Lung (tissue), 11 donors: ENCODE measurements at regions not wholly inside any gene's neighbourhood (a gene's known extent, or its start where the extent isn't known, plus 50 kb on each side); places are given as distances from the start of the nearest gene placed in this dataset.
"Not testable (repeated sequence)": the region's sequence is repeated elsewhere in the genome, so short reads cannot be mapped to it uniquely, and the experiment has no call there.

Experiments
- ATAC-seq: fragments of 200-7000 bp; cut with Tn5 transposase; one replicate; pipeline ENCODE4 v1.9.1; 2020; ENCODE audit warnings: moderate number of reproducible peaks; ENCODE audit not compliant: insufficient read depth, low FRiP score
- DNase-seq, 3 donors: peaks; one replicate each; pipeline ENCODE4 v3.0.0-alpha.2; 2013 to 2017
- H3K27ac ChIP-seq, 2 donors: one replicate each; pipeline ENCODE4 v1.5.1; 2013; ENCODE audit warnings: mild to moderate bottlenecking in 2 of 2, moderate library complexity in 2 of 2, control low read depth in 1 of 2, inconsistent platforms in 1 of 2, low read depth in 1 of 2, low read length in 1 of 2
- H3K27me3 ChIP-seq, 3 donors: one replicate each; pipeline ENCODE4 v1.5.1; 2013; ENCODE audit warnings: low read length in 2 of 3; ENCODE audit not compliant: control insufficient read depth in 3 of 3, insufficient read depth in 3 of 3
- H3K36me3 ChIP-seq, 4 donors: one replicate each; pipeline ENCODE4 v1.5.1; 2013; ENCODE audit warnings: low read length in 4 of 4, mild to moderate bottlenecking in 1 of 4, moderate library complexity in 1 of 4; ENCODE audit not compliant: control insufficient read depth in 4 of 4, insufficient read depth in 4 of 4
- H3K4me1 ChIP-seq, 5 donors: one replicate each; pipeline ENCODE4 v1.5.1; 2013; ENCODE audit warnings: low read length in 5 of 5, mild to moderate bottlenecking in 2 of 5, moderate library complexity in 1 of 5; ENCODE audit not compliant: control insufficient read depth in 5 of 5, insufficient read depth in 5 of 5
- H3K4me3 ChIP-seq: one replicate; pipeline ENCODE4 v1.5.1; 2013; ENCODE audit warnings: mild to moderate bottlenecking, control low read depth, moderate library complexity
- H3K9ac ChIP-seq, 2 donors: one replicate each; pipeline ENCODE4 v1.5.1; 2013; ENCODE audit warnings: low read length in 2 of 2, control low read depth in 1 of 2; ENCODE audit not compliant: insufficient read depth in 1 of 2
- H3K9me3 ChIP-seq, 4 donors: one replicate each; pipeline ENCODE4 v1.5.1; 2013; ENCODE audit warnings: low read length in 3 of 4, mild to moderate bottlenecking in 1 of 4, moderate library complexity in 1 of 4; ENCODE audit not compliant: control insufficient read depth in 4 of 4, insufficient read depth in 3 of 4
- WGBS, 2 donors: extraction: QIAGEN DNeasy Blood & Tissue Kit; methylation state at CpG; one replicate each; pipeline ENCODE4 v1.1.7; 2013; 5-methylcytosine and 5-hydroxymethylcytosine counted together
- TF ChIP-seq, protein P1 (sequence below): IDR thresholded peaks from 2 replicates; pipeline ENCODE4 v1.5.1; 2012; ENCODE audit warnings: mild to moderate bottlenecking; ENCODE audit errors: control extremely low read depth, extremely low read depth
- donor health status: control.
- donor health status: control.
- donor health status: Bipolar disorder and iron deficiency.
- donor health status: healthy.
- donor health status: DM: yes; HTN: yes; CAD: no.

DNA sequence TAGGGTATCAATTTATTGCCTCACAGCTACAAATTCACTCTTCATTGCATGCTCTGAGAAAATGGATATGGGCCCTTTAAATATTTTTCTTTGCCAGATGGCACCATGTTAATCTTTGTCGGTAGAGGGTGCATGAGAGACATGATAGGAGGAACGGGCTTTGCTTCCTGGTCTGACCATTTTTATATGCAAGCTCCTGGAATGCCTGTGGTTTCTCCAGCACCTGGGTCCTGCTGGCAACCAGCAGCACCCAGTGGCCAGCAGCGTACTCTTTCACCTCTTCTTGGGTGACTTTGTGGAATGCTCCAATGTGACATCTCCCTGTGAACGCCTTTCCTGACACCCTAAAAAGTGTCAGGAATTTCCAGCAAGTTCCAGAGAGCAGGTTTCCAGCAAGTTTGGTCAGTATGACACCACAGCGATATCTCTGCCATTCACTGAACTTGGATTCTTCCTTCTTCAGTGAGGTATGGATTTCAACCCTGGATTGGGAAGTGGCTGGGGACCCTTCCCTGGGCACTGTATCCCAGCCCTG is 140.3 kb upstream of the PGRMC2 start:
- Histone ChIP-seq H3K9me3 (no peaks in the 10 kb centered on the region), H3K9ac (no peak overlapping the region), H3K36me3 (no peaks in the 10 kb centered on the region), H3K4me1 (peaks cover 0 to 5% (median 0%) of the 10 kb centered on the region in 5 donors), H3K27ac (peak overlapping the region in 1 of 2 donors; percentile 26), H3K27me3 (no peaks in the 10 kb centered on the region), H3K4me3 (no peak overlapping the region)
- DNase-seq: peak in 2 of 3 donors; percentile 28 to 29
- TF ChIP-seq, protein P1, sequence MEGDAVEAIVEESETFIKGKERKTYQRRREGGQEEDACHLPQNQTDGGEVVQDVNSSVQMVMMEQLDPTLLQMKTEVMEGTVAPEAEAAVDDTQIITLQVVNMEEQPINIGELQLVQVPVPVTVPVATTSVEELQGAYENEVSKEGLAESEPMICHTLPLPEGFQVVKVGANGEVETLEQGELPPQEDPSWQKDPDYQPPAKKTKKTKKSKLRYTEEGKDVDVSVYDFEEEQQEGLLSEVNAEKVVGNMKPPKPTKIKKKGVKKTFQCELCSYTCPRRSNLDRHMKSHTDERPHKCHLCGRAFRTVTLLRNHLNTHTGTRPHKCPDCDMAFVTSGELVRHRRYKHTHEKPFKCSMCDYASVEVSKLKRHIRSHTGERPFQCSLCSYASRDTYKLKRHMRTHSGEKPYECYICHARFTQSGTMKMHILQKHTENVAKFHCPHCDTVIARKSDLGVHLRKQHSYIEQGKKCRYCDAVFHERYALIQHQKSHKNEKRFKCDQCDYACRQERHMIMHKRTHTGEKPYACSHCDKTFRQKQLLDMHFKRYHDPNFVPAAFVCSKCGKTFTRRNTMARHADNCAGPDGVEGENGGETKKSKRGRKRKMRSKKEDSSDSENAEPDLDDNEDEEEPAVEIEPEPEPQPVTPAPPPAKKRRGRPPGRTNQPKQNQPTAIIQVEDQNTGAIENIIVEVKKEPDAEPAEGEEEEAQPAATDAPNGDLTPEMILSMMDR: peak; percentile 7
- ATAC-seq: peak; percentile 86
- 55 to 66% methylated on average over 5 of the region's 5 CpGs for WGBS, 2 donors

DNA sequence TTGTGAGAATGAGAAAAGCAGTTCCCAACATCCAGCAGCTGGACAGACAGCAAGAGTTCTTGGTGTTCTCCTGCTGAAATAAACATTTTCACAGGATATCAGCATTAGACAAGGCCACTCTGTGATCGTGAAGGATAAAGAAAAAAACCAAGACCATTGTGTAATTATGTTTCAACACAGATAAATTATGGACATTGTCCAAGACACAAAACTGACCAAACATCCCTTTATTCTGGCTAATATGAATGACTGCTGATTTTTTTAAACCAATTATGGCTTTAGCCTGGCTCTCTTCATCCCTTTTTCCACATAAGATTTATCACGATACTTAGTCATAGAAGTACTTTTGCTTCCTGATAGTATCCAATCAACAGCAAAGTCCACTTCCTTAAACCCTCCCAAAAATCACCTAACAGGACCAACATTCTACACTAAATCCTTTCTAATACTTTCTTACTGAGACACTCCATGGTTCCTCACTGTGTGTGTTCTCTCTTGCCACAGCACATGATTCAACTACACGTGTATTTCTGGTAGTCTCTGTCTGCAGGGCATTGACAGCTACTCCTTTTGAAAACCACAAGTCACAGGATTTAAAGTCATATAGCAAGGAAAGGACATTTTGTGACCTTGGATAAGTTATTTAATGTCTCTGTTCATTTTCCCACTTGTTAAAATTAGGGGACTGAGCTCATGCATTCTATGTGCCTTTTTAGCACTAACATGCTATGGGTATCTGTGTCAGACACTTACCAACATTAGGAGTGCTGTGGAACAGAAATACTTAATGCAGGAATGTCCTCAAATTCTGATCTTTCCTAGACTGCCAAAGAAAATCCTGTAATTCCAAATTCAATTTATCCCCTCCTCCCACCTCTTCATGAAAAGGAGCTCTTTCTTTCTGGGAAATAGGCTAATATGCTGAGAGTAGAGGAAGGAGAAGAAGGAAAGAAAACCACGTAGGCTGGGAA is 137.2 kb upstream of the PGRMC2 start:
- 54 to 60% methylated on average over 4 of the region's 4 CpGs for WGBS, 2 donors
- H3K27me3 ChIP-seq: no peaks in the 10 kb centered on the region
- H3K36me3 ChIP-seq: no peaks in the 10 kb centered on the region
- no peaks in the 10 kb centered on the region for H3K9me3 ChIP-seq
- H3K4me1 ChIP-seq: peaks cover 0 to 5% (median 0%) of the 10 kb centered on the region in 5 donors
- no peak overlapping the region for H3K27ac ChIP-seq
- DNase-seq (peak in 2 of 3 donors; percentile 4 to 41), ATAC-seq (no peak)
- no peak overlapping the region for H3K9ac ChIP-seq
- H3K4me3 ChIP-seq: no peak overlapping the region
- TF ChIP-seq, protein P1: no peak

DNA sequence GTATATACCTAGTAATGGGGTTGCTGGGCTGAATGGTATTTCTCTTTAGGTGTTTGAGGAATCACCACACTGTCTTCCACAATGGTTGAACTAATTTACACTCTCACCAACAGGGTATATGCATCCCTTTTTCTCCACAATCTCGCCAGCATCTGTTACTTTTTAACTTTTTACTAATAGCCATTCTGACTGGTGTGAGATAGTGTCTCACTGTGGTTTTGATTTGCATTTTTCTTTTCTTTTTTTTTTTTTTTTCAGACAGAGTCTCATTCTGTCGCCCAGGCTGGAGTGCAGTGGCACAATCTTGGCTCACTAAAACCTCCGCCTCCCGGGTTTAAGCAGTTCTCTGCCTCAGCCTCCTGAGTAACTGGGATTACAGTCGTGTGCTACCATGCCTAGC is 134.7 kb upstream of the PGRMC2 start:
- WGBS, 2 donors: 94 to 96% methylated on average over 5 of the region's 5 CpGs
- not testable (repeated sequence) for ATAC-seq

DNA sequence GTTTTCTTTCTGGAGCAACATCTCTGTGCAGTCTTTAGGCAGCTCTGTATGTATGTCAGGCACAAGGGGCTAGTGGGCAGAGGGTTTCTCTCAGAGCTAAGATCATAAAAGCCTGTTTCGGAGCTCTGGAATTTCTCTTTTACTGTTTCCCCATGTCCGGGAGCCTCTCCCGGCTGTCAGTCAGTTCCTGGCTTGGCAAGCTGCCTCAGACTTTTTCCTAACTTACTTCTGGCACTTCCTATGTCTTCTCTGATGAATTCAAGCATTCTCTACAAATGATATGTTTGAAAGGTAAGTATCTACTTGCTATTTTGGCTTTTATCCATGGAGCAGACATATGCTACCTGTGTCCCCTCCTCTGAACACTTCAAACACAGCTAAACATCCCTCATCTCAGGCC is 129.3 kb upstream of the PGRMC2 start:
- WGBS, 2 donors: 33 to 69% methylated on average over 3 of the region's 3 CpGs
- H3K27me3 ChIP-seq: no peaks in the 10 kb centered on the region
- no peak overlapping the region for H3K4me3 ChIP-seq
- peaks cover 0 to 3% (median 0%) of the 10 kb centered on the region in 5 donors for H3K4me1 ChIP-seq
- no peak overlapping the region for H3K9ac ChIP-seq
- TF ChIP-seq, protein P1: no peak
- peak in 2 of 3 donors; percentile 11 to 41 for DNase-seq
- H3K27ac ChIP-seq: no peak overlapping the region
- no peaks in the 10 kb centered on the region for H3K36me3 ChIP-seq
- H3K9me3 ChIP-seq: no peaks in the 10 kb centered on the region
- no peak for ATAC-seq

More for the DNA sequence above, 134.7 kb upstream of the PGRMC2 start:
- not testable (repeated sequence) for H3K36me3 ChIP-seq, H3K4me3 ChIP-seq, H3K9ac ChIP-seq, H3K27ac ChIP-seq, DNase-seq, H3K9me3 ChIP-seq, H3K27me3 ChIP-seq, H3K4me1 ChIP-seq
